Smooth muscle cell (in vitro differentiated cells): ENCODE measurements at regions not wholly inside any gene's neighbourhood (a gene's known extent, or its start where the extent isn't known, plus 50 kb on each side); places are given as distances from the start of the nearest gene placed in this dataset.
A peak's percentile ranks its signal among the peaks of the same experiment; 100 is the strongest.
"Not testable (repeated sequence)": the region's sequence is repeated elsewhere in the genome, so short reads cannot be mapped to it uniquely, and the experiment has no call there.

ENCODE experiments used
- DNase-seq: peaks from one replicate; lab custom pipeline; 2025; ENCODE audit not compliant: unreplicated experiment; lab: John Stamatoyannopoulos, UW
- H2AFZ ChIP-seq: fragments of 200-600 bp; sonication (generic); 2 replicates; pipeline ENCODE4 v1.6.0; 2016; ENCODE audit warnings: antibody characterized with exemption, low read depth, mild to moderate bottlenecking
- H3F3A ChIP-seq: fragments of 200-600 bp; sonication (generic); 2 replicates; pipeline ENCODE4 v1.6.0; 2017; ENCODE audit warnings: antibody characterized with exemption, low read depth
- H3K27ac ChIP-seq: fragments of 200-600 bp; sonication (generic); 2 replicates; pipeline ENCODE4 v1.5.1; 2016; ENCODE audit warnings: low read depth, mild to moderate bottlenecking
- H3K27me3 ChIP-seq: fragments of 200-600 bp; sonication (generic); 2 replicates; pipeline ENCODE4 v1.6.1; 2016; ENCODE audit warnings: low read depth, mild to moderate bottlenecking
- H3K36me3 ChIP-seq: fragments of 200-600 bp; sonication (generic); 2 replicates; pipeline ENCODE4 v1.5.1; 2016; ENCODE audit warnings: low read depth
- H3K4me1 ChIP-seq: fragments of 200-600 bp; sonication (generic); 2 replicates; pipeline ENCODE4 v1.5.1; 2016; ENCODE audit warnings: low read depth
- H3K4me2 ChIP-seq: fragments of 200-600 bp; sonication (generic); 2 replicates; pipeline ENCODE4 v1.6.0; 2016; ENCODE audit warnings: mild to moderate bottlenecking
- H3K4me3 ChIP-seq: fragments of 200-600 bp; sonication (generic); 2 replicates; pipeline ENCODE4 v1.5.1; 2016; ENCODE audit warnings: mild to moderate bottlenecking
- H3K79me2 ChIP-seq: fragments of 200-600 bp; sonication (generic); 2 replicates; pipeline ENCODE4 v1.6.0; 2016; ENCODE audit warnings: low read depth, mild to moderate bottlenecking
- H3K9ac ChIP-seq: fragments of 200-600 bp; sonication (generic); 2 replicates; pipeline ENCODE4 v1.6.0; 2016; ENCODE audit warnings: low read depth
- H3K9me3 ChIP-seq: fragments of 200-600 bp; sonication (generic); replicated peaks from 2 replicates; pipeline ENCODE4 v1.5.1; 2016; ENCODE audit warnings: low read depth
- H4K20me1 ChIP-seq: fragments of 200-600 bp; sonication (generic); 2 replicates; pipeline ENCODE4 v1.6.0; 2016; ENCODE audit warnings: low read depth
- WGBS: methylation state at CpG from one replicate; pipeline ENCODE4 v1.1.7; 2016; ENCODE audit warnings: low lambda C conversion rate; 5-methylcytosine and 5-hydroxymethylcytosine counted together

DNA sequence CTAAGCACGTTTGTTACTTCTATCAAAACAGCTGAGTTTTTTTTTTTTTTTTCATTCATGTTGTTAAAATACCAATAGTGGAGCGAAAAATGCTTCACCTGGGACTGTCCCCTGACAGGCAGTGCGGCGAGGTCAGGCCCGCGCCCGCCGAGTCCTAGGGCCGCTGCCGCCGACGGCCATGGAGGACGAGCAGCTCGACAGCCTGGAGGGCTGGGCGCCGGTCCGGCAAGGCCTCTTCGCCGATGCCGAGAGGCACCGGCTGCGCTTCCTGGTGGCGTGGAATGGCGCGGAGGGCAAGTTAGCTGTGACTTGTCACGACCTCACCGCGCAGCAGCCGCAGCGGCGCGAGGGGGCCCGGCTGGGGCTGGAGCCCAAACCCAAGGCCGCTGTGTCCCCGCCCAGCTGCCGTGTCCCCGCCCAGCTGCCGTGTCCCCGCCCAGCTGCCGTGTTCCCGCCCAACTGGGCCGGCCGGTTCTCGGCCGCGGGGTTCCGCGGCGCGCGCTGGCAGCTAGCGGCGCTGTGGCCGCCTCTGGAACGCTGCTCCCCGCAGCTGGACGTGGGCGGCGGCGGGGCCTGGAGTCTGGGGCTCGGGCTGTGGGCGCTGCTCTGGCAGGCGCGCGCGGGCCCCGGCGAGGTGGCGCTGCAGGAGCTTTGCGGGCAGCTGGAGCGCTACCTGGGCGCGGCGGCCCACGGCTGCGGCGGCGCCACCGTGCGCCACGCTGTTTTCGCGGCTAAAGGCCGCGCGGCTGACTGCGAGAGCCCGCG lies 56.7 kb upstream of the GOLGA8R start:
- not testable (repeated sequence) for H3K4me1 ChIP-seq, H3K27me3 ChIP-seq, H4K20me1 ChIP-seq, H2AFZ ChIP-seq, H3K36me3 ChIP-seq, H3K9ac ChIP-seq, H3K27ac ChIP-seq, DNase-seq, H3F3A ChIP-seq, H3K79me2 ChIP-seq, H3K9me3 ChIP-seq
- H3K4me2 ChIP-seq = peak overlapping the region; percentile 67
- peak overlapping the region; percentile 61 for H3K4me3 ChIP-seq
- WGBS = 2% methylated on average over 34 of the region's 89 CpGs

DNA sequence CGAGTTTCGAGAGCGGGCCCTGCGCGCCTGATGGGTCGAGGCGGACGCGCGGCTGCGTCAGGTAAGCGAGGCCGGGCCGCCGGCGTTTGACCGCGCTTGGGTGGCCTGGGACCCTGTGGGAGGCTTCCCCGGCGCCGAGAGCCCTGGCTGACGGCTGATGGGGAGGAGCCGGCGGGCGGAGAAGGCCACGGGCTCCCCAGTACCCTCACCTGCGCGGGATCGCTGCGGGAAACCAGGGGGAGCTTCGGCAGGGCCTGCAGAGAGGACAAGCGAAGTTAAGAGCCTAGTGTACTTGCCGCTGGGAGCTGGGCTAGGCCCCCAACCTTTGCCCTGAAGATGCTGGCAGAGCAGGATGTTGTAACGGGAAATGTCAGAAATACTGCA lies 57.3 kb upstream of the GOLGA8R start:
- WGBS = 7% methylated on average over 2 of the region's 34 CpGs
- peak overlapping the region; percentile 61 for H3K4me3 ChIP-seq

DNA sequence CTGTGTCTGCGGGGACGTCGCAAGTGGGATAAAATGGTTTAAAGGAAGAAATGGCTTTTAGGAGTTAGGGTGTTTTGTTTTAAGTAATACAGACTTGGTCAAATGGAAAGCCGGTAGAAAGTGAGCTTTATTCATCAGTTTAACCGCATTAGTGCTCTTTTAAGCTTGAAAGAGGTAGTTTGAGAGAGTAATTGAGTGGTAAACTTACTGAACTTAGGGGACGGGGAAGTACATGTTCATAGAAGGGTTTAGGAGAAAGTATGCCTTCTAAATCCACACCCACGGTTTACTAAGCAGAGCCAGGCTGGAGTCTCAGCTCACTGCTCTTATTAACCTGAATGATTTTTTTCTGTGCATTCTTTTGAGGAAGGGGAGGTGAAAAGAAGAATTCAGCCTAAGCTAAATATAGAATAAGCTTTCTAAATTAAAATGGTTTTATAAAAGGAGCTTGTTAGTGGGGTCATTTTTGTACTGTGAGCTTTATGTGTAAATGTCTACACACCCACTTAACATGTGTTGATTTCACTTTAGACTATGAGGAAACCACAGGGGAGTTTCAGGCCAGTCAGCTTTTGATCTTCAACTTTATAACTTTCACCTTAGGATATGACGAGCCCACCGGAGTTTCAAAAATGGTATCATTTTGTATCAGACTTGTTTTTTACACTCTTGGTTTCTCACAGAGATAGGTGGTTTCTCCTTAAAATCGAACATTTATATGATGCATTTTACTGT lies 57.9 kb upstream of the GOLGA8R start:
- WGBS = no CpG with 5 or more reads among the region's 10 CpGs
- H3K9me3 ChIP-seq, H3K27me3 ChIP-seq, H3K4me1 ChIP-seq, DNase-seq, H4K20me1 ChIP-seq, H3K4me2 ChIP-seq, H3K4me3 ChIP-seq, H2AFZ ChIP-seq, H3K9ac ChIP-seq, H3K36me3 ChIP-seq, H3F3A ChIP-seq, H3K79me2 ChIP-seq, H3K27ac ChIP-seq: not testable (repeated sequence)

More for the DNA sequence above, 57.3 kb upstream of the GOLGA8R start:
- DNase-seq, H3F3A ChIP-seq, H3K4me1 ChIP-seq, H4K20me1 ChIP-seq, H3K36me3 ChIP-seq, H3K9ac ChIP-seq, H3K9me3 ChIP-seq, H2AFZ ChIP-seq, H3K79me2 ChIP-seq, H3K27me3 ChIP-seq, H3K27ac ChIP-seq: not testable (repeated sequence)
- H3K4me2 ChIP-seq = peak overlapping the region; percentile 67

DNA sequence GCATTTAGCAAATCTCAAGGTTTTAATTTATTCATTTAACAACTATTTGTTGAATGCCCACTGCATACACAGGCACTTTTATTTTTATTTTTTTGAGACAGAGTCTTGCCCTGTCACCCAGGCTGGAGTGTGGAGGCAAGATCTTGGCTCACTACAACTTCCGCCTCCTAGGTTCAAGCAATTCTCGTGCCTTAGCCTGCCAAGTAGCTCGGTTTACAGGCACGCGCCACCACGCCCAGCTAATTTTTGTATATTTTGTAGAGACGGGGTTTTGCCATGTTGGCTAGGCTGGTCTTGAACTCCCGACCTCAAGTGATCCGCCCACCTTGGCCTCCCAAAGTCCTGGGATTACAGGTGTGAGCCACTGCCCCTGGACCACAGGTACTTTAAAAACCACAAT lies 67.0 kb upstream of the GOLGA8Q start:
- H3F3A ChIP-seq, H3K4me3 ChIP-seq, H3K9ac ChIP-seq, H3K27me3 ChIP-seq, H2AFZ ChIP-seq, H3K79me2 ChIP-seq, H3K4me2 ChIP-seq, H4K20me1 ChIP-seq, DNase-seq, H3K36me3 ChIP-seq, H3K4me1 ChIP-seq, H3K27ac ChIP-seq, H3K9me3 ChIP-seq: not testable (repeated sequence)
- WGBS = 98% methylated on average over 7 of the region's 9 CpGs

DNA sequence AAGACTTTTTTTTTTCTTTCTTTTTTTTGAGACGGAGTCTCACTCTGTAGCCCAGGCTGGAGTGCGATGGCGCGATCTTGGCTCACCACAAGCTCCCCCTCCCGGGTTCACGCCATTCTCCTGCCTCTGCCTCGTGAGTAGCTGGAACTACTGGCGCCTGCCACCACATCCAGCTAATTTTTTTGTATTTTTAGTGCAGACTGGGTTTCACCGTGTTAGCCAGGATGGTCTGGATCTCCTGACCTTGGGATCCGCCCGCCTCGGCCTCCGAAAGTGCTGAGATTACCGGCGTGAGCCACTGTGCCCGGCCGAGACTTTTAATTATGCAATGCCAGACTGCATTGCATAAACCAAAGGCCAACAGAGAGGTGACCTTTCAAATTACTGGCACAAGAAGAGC lies 62.6 kb upstream of the GOLGA8Q start:
- not testable (repeated sequence) for H3K4me3 ChIP-seq, H3K27me3 ChIP-seq, H3K27ac ChIP-seq, DNase-seq, H3F3A ChIP-seq, H3K9ac ChIP-seq, H3K4me1 ChIP-seq, H3K79me2 ChIP-seq, H3K9me3 ChIP-seq, H2AFZ ChIP-seq, H3K36me3 ChIP-seq, H3K4me2 ChIP-seq, H4K20me1 ChIP-seq
- 96% methylated on average over 17 of the region's 17 CpGs for WGBS

DNA sequence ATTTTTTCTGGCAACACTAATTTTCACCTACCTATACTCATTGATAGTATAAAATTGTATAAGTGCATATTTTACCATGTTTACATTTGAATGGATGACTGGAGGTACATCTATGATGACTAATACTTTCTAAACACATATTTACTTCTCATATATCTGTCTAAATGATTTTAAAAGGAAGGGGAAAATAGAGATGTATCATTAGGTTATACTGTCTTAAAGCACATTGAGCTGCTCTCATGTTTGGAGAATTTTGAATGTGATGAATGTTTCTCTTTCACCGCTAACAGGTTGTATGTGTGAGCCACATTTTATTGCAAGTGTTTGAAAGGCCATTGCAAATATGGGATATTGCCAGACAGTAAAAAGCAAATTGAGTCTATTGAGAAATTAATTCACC lies 61.5 kb upstream of the GOLGA8Q start:
- not testable (repeated sequence) for H3K4me1 ChIP-seq, H3K27me3 ChIP-seq, H3K27ac ChIP-seq, DNase-seq, H3K9ac ChIP-seq, H2AFZ ChIP-seq, H3F3A ChIP-seq, H3K79me2 ChIP-seq, H3K9me3 ChIP-seq, H3K4me2 ChIP-seq, H4K20me1 ChIP-seq, H3K4me3 ChIP-seq, H3K36me3 ChIP-seq
- WGBS = 100% methylated on average over 1 of the region's 1 CpG

DNA sequence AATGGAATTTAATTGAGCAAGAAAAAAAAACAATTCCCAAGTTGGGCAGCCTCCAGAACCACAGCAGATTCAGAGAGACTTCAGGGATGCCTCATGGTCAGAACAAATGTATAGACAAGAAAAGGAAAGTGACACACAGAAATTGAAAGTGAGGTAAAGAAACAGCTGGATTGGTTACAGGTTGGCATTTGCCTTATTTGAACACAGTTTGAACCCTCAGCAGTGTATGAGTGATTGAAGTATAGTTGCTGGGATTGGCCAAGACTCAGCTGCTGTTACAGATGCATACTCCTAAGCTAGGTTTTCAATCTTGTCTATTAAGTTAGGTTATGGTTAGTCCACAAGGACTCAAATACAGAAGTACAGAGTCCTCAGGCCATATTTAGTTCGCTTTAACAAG lies 57.9 kb upstream of the GOLGA8Q start:
- not testable (repeated sequence) for H3K4me2 ChIP-seq, H3K27ac ChIP-seq, H4K20me1 ChIP-seq, H3K79me2 ChIP-seq, H3K9me3 ChIP-seq, H3K4me3 ChIP-seq, H2AFZ ChIP-seq, H3K36me3 ChIP-seq, H3K9ac ChIP-seq, DNase-seq, H3F3A ChIP-seq, H3K4me1 ChIP-seq, H3K27me3 ChIP-seq
- no CpG with 5 or more reads among the region's 1 CpG for WGBS

DNA sequence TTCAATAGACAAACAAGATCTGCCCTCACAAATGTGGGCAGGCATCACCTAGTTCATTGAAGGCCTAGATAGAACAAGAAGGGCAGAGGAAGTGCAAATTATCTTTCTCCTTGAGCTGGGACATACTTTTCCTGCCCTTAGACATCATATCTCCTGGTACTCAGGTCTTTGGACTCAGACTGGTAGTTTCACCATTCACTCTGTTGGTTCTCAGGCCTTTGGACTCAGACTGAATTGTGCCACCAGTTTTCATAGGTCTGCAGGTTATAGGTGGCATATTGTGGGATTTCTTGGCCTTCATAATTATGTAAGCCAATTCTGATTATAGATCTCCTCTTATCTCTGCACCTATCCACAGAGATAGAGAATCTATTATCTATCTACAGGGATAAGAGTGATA lies 54.6 kb upstream of the GOLGA8Q start:
- not testable (repeated sequence) for DNase-seq, H3K4me1 ChIP-seq, H3K36me3 ChIP-seq, H3F3A ChIP-seq, H3K27me3 ChIP-seq, H3K4me2 ChIP-seq, H3K27ac ChIP-seq, H3K9ac ChIP-seq, H3K79me2 ChIP-seq, H4K20me1 ChIP-seq, H2AFZ ChIP-seq, H3K9me3 ChIP-seq, H3K4me3 ChIP-seq
